ENCODE measurements at regions not wholly inside any gene's neighbourhood (a gene's known extent, or its start where the extent isn't known, plus 50 kb on each side); places are given as distances from the start of the nearest gene placed in this dataset.

- TF ChIP-seq SNAI2 (CRISPR knock-in tag; IDR thresholded peaks at IDR 0.05) (no peak), TCF4 (CRISPR knock-in tag; IDR thresholded peaks at IDR 0.05; ENCODE audit: borderline replicate concordance) (no peak), POU6F1 (CRISPR knock-in tag; IDR thresholded peaks at IDR 0.05; ENCODE audit: borderline replicate concordance, low read depth) (no peak), OSR1 (CRISPR knock-in tag; IDR thresholded peaks at IDR 0.05) (no peak), ESRRG (CRISPR knock-in tag; IDR thresholded peaks at IDR 0.05) (no peak)
These were observed 116.0 kb downstream of the TENT4A start (continued) for GRCh38 chr5:6829150-6829784.

GRCh38 chr5:6830643-6831239 is 117.5 kb downstream of the TENT4A start:
- no peak for ATAC-seq
- TF ChIP-seq ZC3H10 (CRISPR knock-in tag; IDR thresholded peaks at IDR 0.05), result no peak
- TF ChIP-seq TOX (CRISPR knock-in tag; IDR thresholded peaks at IDR 0.05; ENCODE audit: borderline replicate concordance), result no peak
- no peak for TF ChIP-seq ZNF565 (CRISPR knock-in tag; conservative IDR thresholded peaks at IDR 0.05; ENCODE audit: low read depth)
- no peak for TF ChIP-seq CREB5 (CRISPR knock-in tag; IDR thresholded peaks at IDR 0.05; ENCODE audit: low read depth)
- no peak for TF ChIP-seq GLIS3 (CRISPR knock-in tag; IDR thresholded peaks at IDR 0.05)
- no peak for TF ChIP-seq ARNTL (CRISPR knock-in tag; IDR thresholded peaks at IDR 0.05; ENCODE audit: borderline replicate concordance, low read depth)
- TF ChIP-seq SNAI2 (CRISPR knock-in tag; IDR thresholded peaks at IDR 0.05), result no peak
- no peak for TF ChIP-seq ISL1 (CRISPR knock-in tag; IDR thresholded peaks at IDR 0.05)
- TF ChIP-seq OSR1 (CRISPR knock-in tag; IDR thresholded peaks at IDR 0.05), result no peak
- no peak for TF ChIP-seq RARB (CRISPR knock-in tag; IDR thresholded peaks at IDR 0.05)
- TF ChIP-seq ZNF70 (CRISPR knock-in tag; IDR thresholded peaks at IDR 0.05), result no peak
- no peak for TF ChIP-seq CSRNP3 (CRISPR knock-in tag; IDR thresholded peaks at IDR 0.05)
- TF ChIP-seq PATZ1 (CRISPR knock-in tag; IDR thresholded peaks at IDR 0.05; ENCODE audit: borderline replicate concordance), result no peak
- TF ChIP-seq ESRRG (CRISPR knock-in tag; IDR thresholded peaks at IDR 0.05), result no peak
- TF ChIP-seq POU6F1 (CRISPR knock-in tag; IDR thresholded peaks at IDR 0.05; ENCODE audit: borderline replicate concordance, low read depth), result no peak

GRCh38 chr5:6831678-6832671 is 118.7 kb downstream of the TENT4A start:
- no peak for ATAC-seq
- no peak for TF ChIP-seq SNAI2 (CRISPR knock-in tag; IDR thresholded peaks at IDR 0.05)
- TF ChIP-seq TCF4 (CRISPR knock-in tag; IDR thresholded peaks at IDR 0.05; ENCODE audit: borderline replicate concordance), result no peak
- TF ChIP-seq ESRRG (CRISPR knock-in tag; IDR thresholded peaks at IDR 0.05), result no peak
- no peak for TF ChIP-seq ZFP30 (CRISPR knock-in tag; IDR thresholded peaks at IDR 0.05)
- no peak for TF ChIP-seq ZNF8 (CRISPR knock-in tag; IDR thresholded peaks at IDR 0.05)
- TF ChIP-seq RARB (CRISPR knock-in tag; IDR thresholded peaks at IDR 0.05), result no peak
